ENCODE measurements at regions not wholly inside any gene's neighbourhood (a gene's known extent, or its start where the extent isn't known, plus 50 kb on each side); places are given as distances from the start of the nearest gene placed in this dataset.

DNA sequence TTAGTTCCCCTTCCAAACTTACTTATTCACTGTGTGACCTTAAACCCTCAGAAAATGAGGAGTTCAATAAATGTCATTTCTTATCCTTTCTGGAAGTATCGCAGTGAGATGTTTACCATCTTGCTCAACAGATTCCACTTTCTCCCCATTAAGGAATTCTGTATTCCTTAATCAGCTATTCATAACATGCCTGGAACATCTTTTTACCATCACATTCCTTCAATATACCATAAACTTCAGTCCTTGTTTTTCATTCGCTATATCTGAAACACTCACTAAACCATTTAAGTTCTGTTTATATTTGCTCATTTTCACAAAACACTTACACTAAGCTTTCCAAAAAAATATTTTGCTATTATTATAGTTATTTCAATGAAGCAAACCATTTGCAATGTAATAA, 1158.6 kb downstream of the CDH12 start:
- no peak for DNase-seq

DNA sequence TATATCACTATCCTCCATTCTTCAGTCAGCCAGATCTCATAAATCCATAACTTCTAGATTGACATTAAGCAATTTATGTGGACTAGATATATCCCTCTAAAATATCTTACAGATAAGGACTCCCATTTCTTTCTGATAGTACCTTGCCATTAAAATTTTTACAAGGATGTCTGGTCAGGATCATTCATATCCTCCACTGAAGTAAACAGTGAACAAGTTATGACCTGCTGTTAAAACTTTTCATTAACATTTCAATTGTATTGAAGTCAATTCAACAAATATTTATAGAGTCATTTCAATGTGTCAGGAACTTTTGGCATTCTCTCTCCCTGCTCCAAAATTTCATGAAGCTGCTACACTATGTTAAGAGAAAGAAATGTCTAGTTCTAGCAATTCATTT, 1159.6 kb downstream of the CDH12 start:
- DNase-seq = no peak

DNA sequence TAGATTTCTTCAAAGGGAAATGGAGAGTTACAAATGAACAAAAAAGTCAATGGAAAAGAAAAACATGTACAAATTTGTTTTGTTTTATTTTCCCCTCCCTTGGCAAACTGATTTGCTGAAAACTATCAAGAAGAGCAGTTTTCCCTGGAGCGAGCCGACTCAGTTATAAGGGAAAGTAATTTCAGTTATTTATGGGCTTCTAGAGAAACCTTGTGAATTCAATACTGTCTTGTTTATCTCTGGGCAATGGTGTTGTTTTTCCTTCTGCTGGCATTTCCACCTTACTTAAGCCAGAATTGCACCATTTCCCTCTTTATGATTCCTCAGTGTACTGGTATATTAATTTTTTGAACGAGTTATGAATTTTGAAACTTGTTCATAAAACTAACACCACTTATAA, 1163.6 kb downstream of the CDH12 start:
- DNase-seq = no peak

- no peak for DNase-seq
Observed at GRCh38 chr5:21688655-21689054, 1164.5 kb downstream of the CDH12 start.

- DNase-seq = no peak
Observed at GRCh38 chr5:21687621-21688020, 1165.5 kb downstream of the CDH12 start.

GRCh38 chr5:21686706-21687105, 1166.4 kb downstream of the CDH12 start:
- DNase-seq = no peak

DNA sequence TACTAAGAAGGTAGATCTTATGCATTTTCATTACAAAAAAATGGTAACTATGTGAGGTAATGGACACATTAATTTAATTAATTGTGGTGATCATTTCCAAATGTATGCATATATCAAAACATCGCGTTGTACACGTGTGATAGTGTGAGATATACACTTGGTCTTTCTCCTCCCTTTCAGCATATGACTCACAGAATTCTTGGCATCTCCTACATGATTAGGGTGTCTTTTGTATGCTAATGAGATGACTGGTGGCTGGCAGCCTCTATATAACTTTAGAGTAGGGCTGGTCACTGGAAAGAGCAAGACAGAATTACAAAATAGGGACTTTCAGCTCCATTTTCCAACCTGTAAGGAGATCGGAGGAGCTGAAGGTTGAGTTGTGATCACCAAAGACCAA, 1167.6 kb downstream of the CDH12 start:
- no peak for DNase-seq

GRCh38 chr5:21684992-21685391, 1168.2 kb downstream of the CDH12 start:
- no peak for DNase-seq

DNA sequence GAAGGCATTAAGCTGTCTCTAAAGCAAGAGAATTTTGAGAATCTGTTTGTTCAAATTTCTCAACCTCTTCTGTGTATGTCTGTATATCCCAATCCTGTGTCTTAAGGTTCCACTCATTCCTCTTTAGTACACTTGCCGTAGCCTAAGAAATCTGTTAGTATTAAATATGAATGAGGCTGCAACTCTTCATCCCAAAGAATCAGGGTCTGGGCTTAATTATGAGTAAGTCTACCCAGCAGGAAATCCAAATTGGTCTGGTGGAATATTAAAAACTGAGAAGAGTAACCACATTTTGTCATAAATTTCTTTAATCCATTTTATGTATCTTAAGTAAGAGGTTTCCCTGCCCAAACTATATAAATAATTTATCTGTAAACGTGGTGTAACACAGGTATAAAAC, 1171.2 kb downstream of the CDH12 start:
- DNase-seq = no peak

GRCh38 chr5:21680641-21681040, 1172.5 kb downstream of the CDH12 start:
- DNase-seq = no peak

DNA sequence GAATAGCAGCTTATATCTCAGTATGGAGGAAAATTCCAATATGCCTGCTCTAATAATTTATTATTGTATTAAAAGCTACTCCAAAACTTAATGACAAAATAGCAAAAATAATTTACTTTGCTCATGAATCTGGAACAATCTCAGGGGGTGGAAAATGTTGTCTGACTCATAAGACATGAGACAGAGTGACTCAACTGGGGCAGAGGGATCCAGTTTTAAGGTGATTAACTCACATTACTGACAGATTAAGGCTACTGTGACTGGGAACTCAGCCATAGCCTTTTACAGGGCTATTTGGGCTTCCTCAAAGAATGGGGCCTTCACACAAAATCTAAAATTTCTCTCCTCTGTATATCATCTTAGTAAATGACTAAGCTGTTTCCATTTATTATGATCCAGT, 1172.9 kb downstream of the CDH12 start:
- no peak for DNase-seq

DNA sequence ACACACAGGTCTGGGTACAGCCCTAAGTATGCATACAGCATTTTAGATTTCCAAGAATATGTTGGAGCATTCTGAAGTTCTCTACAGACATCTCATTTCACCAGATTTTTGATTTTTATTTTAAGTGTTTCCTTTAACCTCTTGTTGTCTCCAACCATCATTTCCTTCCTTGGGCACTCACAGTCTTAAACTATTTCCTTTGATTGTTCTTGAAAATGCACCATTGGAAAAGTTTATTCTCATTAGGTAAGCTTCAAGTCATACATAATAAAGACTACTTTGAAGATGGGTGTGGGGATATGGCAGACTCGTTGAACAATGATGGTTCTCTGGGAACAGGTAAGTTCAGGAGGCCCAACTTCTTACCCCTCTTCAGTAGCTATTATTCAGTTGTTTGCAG, 1174.6 kb downstream of the CDH12 start:
- no peak for DNase-seq

- no peak for DNase-seq
Observed at GRCh38 chr5:21672911-21673310, 1180.2 kb downstream of the CDH12 start.

DNA sequence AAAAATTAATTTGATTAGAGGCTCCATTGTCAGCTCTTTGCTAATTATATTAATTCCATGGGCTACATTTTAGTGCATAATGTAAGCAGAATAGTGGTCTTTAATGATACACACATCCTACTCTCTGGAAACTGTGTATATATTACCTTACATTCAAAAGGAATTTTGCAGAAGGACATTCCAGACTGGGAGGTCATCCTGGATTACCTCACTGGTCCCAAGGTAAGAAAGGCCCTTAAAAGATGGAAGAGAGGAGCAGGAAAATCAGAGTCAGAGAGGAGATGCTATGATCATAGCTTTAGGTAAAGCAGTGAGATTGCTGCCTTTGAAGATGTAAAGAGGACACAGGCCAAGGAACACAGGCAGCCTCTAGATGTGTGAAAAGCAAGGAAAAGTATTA, 1180.8 kb downstream of the CDH12 start:
- no peak for DNase-seq

- no peak for DNase-seq
Observed at GRCh38 chr5:21665524-21665923, 1187.6 kb downstream of the CDH12 start.

- no peak for DNase-seq
Observed at GRCh38 chr5:21663082-21663481, 1190.1 kb downstream of the CDH12 start.

DNA sequence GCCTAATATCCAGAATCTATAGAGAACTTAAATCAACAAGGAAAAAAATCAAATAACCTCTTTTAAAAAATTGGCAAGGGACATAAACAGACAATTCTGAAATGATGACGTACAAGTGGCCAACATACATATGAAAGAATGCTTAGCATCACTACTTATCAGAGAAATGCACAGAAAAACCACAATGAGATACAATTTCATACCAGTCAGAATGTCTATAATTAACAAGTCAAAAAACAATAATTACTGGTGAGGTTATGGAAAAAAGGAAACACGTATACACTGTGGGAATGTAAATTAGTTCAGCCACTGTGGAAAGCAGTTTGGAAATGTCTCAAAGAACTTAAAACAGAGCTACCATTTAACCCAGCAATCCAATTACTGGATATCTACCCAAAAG, 1192.0 kb downstream of the CDH12 start:
- no peak for DNase-seq

GRCh38 chr5:21654556-21654955, 1198.6 kb downstream of the CDH12 start:
- peak; percentile 65 for DNase-seq

DNA sequence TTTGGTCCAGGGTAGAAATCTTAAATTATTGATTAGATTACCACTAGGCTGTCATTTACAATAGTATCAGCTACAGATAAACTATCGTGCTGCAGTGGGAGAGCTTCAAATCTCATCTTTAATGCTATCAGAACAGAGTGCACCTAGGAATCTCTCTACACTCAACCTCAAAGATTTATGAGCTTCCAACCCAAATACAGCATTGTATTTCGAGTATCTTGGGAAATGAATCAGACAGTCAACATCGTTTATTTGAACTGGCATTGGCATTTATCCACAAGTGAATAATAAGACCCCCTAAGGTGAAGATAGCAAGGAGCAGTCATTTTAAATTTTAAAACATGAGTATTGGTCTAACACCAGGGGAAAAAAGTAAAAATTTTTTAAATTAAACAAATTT, 1203.2 kb downstream of the CDH12 start:
- no peak for DNase-seq

GRCh38 chr5:21646469-21646868, 1206.7 kb downstream of the CDH12 start:
- no peak for DNase-seq

- no peak for DNase-seq
Observed at GRCh38 chr5:21644032-21644431, 1209.1 kb downstream of the CDH12 start.

- DNase-seq = no peak
Observed at GRCh38 chr5:21642312-21642711, 1210.8 kb downstream of the CDH12 start.

DNA sequence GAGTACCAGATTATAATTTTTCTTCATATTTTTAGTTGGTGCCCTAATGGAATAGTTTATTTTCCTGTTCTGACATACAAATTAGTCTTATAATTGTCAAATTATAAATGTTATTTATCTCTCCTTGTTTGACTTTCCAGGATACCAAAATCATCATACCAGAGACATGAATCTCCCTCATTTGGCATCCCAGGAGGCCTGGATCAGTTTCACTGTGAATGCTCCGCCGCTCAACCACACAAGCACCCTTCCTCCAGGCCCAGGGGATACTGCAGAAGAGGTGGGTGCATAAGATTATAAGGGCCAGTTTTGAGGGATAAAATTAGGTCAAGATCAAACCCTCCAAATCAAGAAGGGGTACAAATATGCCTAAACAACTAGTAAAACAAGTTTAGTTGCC, 1229.3 kb downstream of the CDH12 start:
- DNase-seq = no peak

- no peak for DNase-seq
Observed at GRCh38 chr5:21615195-21615765, 1237.9 kb downstream of the CDH12 start.

- DNase-seq = no peak
Observed at GRCh38 chr5:21613971-21614488, 1239.1 kb downstream of the CDH12 start.

Data from left kidney (tissue), 1 donor.